Adrenal gland (tissue), 9 donors: ENCODE measurements at regions not wholly inside any gene's neighbourhood (a gene's known extent, or its start where the extent isn't known, plus 50 kb on each side); places are given as distances from the start of the nearest gene placed in this dataset.

Source experiments
- DNase-seq, 7 donors: peaks; one replicate each; pipeline ENCODE4 v3.0.0-alpha.2; 2019 to 2020
- H3K27ac ChIP-seq, 5 donors: fragments of 200-600 bp; sonication (generic) in 4 of 5; 1 replicate in 3 of 5; 2 replicates in 2 of 5; pipeline versions ENCODE4 v1.5.1 to v1.8.0; 2016 to 2020; ENCODE audit warnings: mild to moderate bottlenecking in 1 of 5
- H3K27me3 ChIP-seq: fragments of 200-600 bp; 2 replicates; pipeline ENCODE4 v1.8.0; 2021
- H3K36me3 ChIP-seq, 2 donors: fragments of 200-600 bp; replicated peaks in 1 of 2; 1 replicate in 1 of 2; 2 replicates in 1 of 2; pipeline versions ENCODE4 v1.5.1 to v1.8.0; 2018 to 2022
- H3K4me1 ChIP-seq, 2 donors: fragments of 200-600 bp; replicated peaks in 1 of 2; 1 replicate in 1 of 2; 2 replicates in 1 of 2; pipeline versions ENCODE4 v1.5.1 to v1.8.0; 2018 to 2021
- H3K4me3 ChIP-seq, 4 donors: fragments of 200-600 bp; sonication (generic) in 3 of 4; one replicate each; pipeline ENCODE4 v1.5.1; 2016 to 2018
- H3K9me3 ChIP-seq, 3 donors: fragments of 200-600 bp; sonication (generic) in 1 of 3; replicated peaks in 1 of 3; 1 replicate in 2 of 3; 2 replicates in 1 of 3; pipeline versions ENCODE4 v1.5.1 to v1.8.0; 2016 to 2021
- POLR2A ChIP-seq, 2 donors: fragments of 450-650 bp; IDR thresholded peaks; one replicate each; pipeline ENCODE4 v1.6.1; 2017; ENCODE audit warnings: antibody characterized with exemption in 2 of 2, mild to moderate bottlenecking in 2 of 2, moderate library complexity in 1 of 2
- WGBS, 4 donors: extraction: QIAGEN DNeasy Blood & Tissue Kit in 2 of 4; methylation state at CpG; one replicate each; pipeline versions ENCODE4 v1.1.5 to v1.1.7; 2013 to 2017; 5-methylcytosine and 5-hydroxymethylcytosine counted together
- intact Hi-C, 2 donors: fragments of 100-400 bp; cut with DNase I; formaldehyde crosslinking; loops; one replicate each; pipeline versions ENCODE4 v1.14.1 to v1.15.0; 2022 to 2023
- TF ChIP-seq, protein P1 (sequence below), 6 experiments: fragments of 450-650 bp in 4 of 6; fragments of 200-600 bp in 2 of 6; sonication (generic) in 1 of 6; IDR thresholded peaks; 1 replicate in 5 of 6; 2 replicates in 1 of 6; pipeline versions ENCODE4 v1.5.1 to v1.8.0; 2016 to 2021; ENCODE audit warnings: antibody characterized with exemption in 6 of 6, mild to moderate bottlenecking in 2 of 6, moderate library complexity in 1 of 6
- donor health status: healthy with polysubstance abuse.
- donor health status: Bipolar disorder and iron deficiency.
- donor health status: DM: yes; HTN: yes; CAD: no.
- donor health status: DM: no; HTN: no; CAD: no.
- donor health status: DM: no; HTN: no; CAD: no.

DNA sequence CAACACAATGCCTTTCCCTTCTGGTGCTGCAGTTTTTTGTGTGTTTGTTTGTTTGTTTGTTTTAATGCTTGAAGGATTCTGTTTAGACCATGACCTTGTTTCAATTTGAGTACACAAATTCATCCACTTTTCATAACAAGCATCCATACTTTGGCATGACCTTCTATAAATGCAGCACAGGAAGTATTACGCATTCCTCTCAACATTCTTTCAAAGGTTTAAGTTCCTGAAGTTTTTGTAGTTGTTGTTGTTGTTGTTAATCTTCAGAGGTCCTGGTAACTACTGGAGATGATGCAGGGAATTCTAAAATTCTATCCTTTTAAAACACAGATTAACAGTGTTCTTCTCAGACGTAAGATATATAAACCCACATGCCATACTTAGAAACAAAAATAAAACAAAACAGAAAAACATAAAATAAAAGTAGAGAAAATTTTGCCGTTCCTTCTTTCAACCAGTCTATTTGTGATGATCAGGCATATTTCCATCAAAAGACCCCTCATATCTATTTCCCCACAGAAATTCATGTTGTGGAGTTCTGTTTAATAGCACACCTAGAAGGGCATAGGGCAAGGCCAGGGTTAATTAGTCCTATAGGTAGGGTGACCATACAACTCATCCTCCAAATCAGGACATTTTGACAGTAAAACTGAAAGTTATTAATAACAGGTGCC is 529.9 kb downstream of the NOVA1 start:
- no peak for DNase-seq
- 69 to 84% (median 78%) methylated on average over 3 of the region's 3 CpGs for WGBS, 4 donors
- no peaks in the 10 kb centered on the region for H3K4me1 ChIP-seq
- no peak overlapping the region for H3K27ac ChIP-seq
- H3K27me3 ChIP-seq = no peaks in the 10 kb centered on the region
- H3K36me3 ChIP-seq = no peaks in the 10 kb centered on the region
- no peak overlapping the region for H3K4me3 ChIP-seq
- no peaks in the 10 kb centered on the region for H3K9me3 ChIP-seq
- TF ChIP-seq, protein P1, sequence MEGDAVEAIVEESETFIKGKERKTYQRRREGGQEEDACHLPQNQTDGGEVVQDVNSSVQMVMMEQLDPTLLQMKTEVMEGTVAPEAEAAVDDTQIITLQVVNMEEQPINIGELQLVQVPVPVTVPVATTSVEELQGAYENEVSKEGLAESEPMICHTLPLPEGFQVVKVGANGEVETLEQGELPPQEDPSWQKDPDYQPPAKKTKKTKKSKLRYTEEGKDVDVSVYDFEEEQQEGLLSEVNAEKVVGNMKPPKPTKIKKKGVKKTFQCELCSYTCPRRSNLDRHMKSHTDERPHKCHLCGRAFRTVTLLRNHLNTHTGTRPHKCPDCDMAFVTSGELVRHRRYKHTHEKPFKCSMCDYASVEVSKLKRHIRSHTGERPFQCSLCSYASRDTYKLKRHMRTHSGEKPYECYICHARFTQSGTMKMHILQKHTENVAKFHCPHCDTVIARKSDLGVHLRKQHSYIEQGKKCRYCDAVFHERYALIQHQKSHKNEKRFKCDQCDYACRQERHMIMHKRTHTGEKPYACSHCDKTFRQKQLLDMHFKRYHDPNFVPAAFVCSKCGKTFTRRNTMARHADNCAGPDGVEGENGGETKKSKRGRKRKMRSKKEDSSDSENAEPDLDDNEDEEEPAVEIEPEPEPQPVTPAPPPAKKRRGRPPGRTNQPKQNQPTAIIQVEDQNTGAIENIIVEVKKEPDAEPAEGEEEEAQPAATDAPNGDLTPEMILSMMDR (IDR thresholded peaks at IDR 0.05) = no peak
- no peak for TF ChIP-seq POLR2A (IDR thresholded peaks at IDR 0.05)
- intact Hi-C loops = no loop called here

DNA sequence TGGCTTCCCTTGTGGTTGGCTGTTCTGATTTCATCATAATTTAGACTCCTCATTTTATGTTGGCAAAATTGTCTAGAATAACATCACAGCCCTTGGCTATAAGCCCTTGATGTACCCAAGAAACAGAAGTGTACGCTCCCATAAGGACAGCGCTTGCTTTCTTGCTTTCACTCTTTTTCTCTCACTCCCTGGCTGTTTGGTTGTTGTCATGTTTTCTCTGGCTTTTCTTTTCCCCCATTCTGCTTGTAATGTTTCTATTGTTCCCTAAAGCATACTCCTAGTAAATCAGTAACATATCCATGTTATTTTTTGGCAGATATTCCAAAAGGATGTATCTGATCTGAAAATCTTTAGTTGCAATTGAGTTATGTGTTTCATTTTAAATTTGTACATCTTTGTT is 530.5 kb downstream of the NOVA1 start:
- no peak for DNase-seq
- H3K4me1 ChIP-seq = no peaks in the 10 kb centered on the region
- no peak overlapping the region for H3K4me3 ChIP-seq
- no peak for TF ChIP-seq POLR2A (IDR thresholded peaks at IDR 0.05)
- TF ChIP-seq, protein P1 (IDR thresholded peaks at IDR 0.05) = no peak
- 89 to 95% (median 90%) methylated on average over 2 of the region's 2 CpGs for WGBS, 4 donors
- no peak overlapping the region for H3K27ac ChIP-seq
- intact Hi-C loops = no loop called here
- H3K27me3 ChIP-seq = no peaks in the 10 kb centered on the region
- no peaks in the 10 kb centered on the region for H3K9me3 ChIP-seq
- no peaks in the 10 kb centered on the region for H3K36me3 ChIP-seq

DNA sequence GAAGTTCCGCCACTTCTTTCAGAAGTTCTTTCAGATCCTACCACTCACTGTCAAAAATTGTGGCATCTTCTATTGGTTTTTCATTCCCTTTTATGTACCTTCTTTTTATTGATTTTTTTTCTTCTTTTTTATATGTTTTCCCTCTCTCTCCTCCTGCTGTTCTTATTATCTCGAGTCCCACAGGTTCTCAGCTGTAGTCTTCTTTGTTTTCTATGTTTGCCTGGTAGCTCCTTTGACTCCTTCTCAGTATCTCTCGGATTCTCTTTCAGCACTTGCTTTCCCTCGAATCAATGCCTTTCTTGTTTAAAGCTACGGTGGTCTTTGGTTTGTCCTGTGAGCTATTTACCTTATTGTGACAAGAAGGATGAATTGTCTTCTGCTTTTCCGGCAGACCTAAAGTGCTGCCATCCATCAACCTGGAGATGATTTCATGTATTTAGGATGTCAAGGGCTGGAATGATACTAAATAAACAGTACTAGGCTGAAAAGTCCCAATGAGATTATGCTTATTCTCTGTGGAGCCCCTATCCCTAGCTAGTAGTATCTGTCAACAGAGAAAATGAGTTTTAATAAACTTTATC is 541.7 kb downstream of the NOVA1 start:
- no peak for DNase-seq
- TF ChIP-seq POLR2A (IDR thresholded peaks at IDR 0.05) = no peak
- TF ChIP-seq, protein P1 (IDR thresholded peaks at IDR 0.05) = no peak
- 32 to 49% (median 38%) methylated on average over 6 of the region's 6 CpGs for WGBS, 4 donors
- Histone ChIP-seq H3K4me1 (no peaks in the 10 kb centered on the region), H3K4me3 (no peak overlapping the region), H3K27me3 (no peaks in the 10 kb centered on the region), H3K36me3 (no peaks in the 10 kb centered on the region), H3K27ac (no peak overlapping the region), H3K9me3 (no peaks in the 10 kb centered on the region)
- intact Hi-C loops = no loop called here

DNA sequence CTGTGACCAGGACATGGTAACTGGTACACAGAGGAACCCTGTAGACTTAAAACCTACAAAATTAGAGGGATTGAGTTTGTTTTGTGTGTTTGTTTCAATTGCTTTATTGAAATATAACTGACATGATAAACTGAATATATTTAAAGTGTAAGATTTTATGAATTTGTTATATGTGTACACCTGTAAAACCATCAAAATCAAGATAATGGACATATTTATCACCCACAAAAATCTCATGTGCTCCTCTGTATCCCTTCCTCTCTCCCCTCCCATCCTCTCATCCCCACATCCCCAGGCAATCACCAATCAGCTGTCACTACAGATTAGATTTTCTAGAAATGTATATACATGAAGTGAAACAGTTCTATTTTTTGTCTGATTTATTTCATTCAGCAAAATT is 565.5 kb downstream of the NOVA1 start:
- no peak for TF ChIP-seq POLR2A (IDR thresholded peaks at IDR 0.05)
- TF ChIP-seq, protein P1 (IDR thresholded peaks at IDR 0.05) = no peak
- H3K27me3 ChIP-seq = no peaks in the 10 kb centered on the region
- no peak overlapping the region for H3K27ac ChIP-seq
- no peaks in the 10 kb centered on the region for H3K4me1 ChIP-seq
- intact Hi-C loops = no loop called here
- no peaks in the 10 kb centered on the region for H3K36me3 ChIP-seq
- DNase-seq = no peak
- H3K4me3 ChIP-seq = peak overlapping the region in 1 of 4 donors; percentile 24
- H3K9me3 ChIP-seq = no peaks in the 10 kb centered on the region
